C4-2B (cell line): ENCODE measurements at regions not wholly inside any gene's neighbourhood (a gene's known extent, or its start where the extent isn't known, plus 50 kb on each side); places are given as distances from the start of the nearest gene placed in this dataset.

ENCODE experiments used
- ZFX ChIP-seq: fragments of 450-650 bp; IDR thresholded peaks from 2 replicates; pipeline ENCODE4 v1.6.1; 2017
- TF ChIP-seq, protein P1 (sequence below): fragments of 450-650 bp; conservative IDR thresholded peaks from 2 replicates; pipeline ENCODE4 v1.5.1; 2017; ENCODE audit warnings: mild to moderate bottlenecking

DNA sequence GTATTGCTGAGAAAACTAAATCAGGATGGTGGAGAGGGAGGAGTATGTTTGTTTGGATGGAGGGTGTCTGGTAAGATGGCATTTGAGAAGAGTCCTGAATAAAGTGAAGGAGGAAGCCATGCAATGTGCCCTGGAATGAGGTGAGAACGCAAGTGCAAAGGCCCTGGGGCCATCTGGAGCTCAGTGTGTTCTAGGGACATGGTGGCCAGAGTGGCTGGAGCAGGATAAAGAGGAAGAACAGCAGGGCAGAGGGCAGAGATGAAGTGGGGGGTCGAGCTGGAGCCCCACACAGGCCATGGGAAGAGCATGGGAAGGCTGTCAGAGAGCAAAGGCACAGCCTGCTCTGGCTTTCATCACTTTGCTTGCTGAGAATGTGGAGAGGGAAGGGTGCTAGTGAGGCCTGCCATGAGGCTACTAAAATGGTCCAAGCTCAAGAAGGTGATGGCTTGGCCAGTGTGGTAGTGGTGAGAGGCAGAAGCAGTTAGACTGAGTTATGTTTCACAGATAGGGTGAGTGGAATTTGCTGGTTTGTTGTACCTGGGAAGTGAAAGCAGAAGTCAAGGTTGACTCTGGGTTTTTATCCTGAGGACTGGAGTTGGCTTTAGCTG, 234.1 kb downstream of the FOXL1 start:
- TF ChIP-seq, protein P1, sequence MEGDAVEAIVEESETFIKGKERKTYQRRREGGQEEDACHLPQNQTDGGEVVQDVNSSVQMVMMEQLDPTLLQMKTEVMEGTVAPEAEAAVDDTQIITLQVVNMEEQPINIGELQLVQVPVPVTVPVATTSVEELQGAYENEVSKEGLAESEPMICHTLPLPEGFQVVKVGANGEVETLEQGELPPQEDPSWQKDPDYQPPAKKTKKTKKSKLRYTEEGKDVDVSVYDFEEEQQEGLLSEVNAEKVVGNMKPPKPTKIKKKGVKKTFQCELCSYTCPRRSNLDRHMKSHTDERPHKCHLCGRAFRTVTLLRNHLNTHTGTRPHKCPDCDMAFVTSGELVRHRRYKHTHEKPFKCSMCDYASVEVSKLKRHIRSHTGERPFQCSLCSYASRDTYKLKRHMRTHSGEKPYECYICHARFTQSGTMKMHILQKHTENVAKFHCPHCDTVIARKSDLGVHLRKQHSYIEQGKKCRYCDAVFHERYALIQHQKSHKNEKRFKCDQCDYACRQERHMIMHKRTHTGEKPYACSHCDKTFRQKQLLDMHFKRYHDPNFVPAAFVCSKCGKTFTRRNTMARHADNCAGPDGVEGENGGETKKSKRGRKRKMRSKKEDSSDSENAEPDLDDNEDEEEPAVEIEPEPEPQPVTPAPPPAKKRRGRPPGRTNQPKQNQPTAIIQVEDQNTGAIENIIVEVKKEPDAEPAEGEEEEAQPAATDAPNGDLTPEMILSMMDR = no peak
- TF ChIP-seq ZFX = no peak
